ENCODE measurements at regions not wholly inside any gene's neighbourhood (a gene's known extent, or its start where the extent isn't known, plus 50 kb on each side); places are given as distances from the start of the nearest gene placed in this dataset.
A peak's percentile ranks its signal among the peaks of the same experiment; 100 is the strongest.
"Not testable (repeated sequence)": the region's sequence is repeated elsewhere in the genome, so short reads cannot be mapped to it uniquely, and the experiment has no call there.

DNA sequence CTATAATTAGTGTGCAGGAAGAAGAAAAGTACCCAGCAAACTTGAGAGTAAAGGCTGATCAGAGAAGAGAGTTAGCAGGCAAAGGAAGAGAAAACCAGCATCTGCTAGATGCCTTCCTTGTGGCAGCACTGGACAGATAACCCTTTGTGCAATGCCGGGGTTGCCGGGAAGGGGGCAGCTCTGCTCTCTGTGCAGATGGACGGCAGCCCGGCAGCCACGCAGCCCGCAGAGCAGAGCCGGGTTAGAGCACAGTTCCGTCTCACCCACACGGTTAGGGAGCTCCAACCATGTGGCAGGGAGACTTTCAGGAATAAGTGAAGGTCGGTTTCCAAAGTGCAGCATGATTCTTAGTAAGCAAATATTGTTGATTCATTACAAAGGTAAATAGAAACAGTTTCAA is 80.0 kb upstream of the RPS6KA2 start:
- peaks cover 3% of the 10 kb centered on the region for H3K27me3 Mint-ChIP-seq (ENCODE audit: low read depth)
- H3K4me1 Mint-ChIP-seq (ENCODE audit: low read depth) = peaks cover 7% of the 10 kb centered on the region
- no peaks in the 10 kb centered on the region for H3K36me3 Mint-ChIP-seq (ENCODE audit: low read depth)
- CTCF ChIA-PET = no interaction called here
- no peak overlapping the region for H3K4me3 Mint-ChIP-seq
- H3K27ac Mint-ChIP-seq = no peak overlapping the region
- H3K9me3 Mint-ChIP-seq = peaks cover 8% of the 10 kb centered on the region
- peak; percentile 59 for DNase-seq
- intact Hi-C loops (cut with micrococcal nuclease) = no loop called here

DNA sequence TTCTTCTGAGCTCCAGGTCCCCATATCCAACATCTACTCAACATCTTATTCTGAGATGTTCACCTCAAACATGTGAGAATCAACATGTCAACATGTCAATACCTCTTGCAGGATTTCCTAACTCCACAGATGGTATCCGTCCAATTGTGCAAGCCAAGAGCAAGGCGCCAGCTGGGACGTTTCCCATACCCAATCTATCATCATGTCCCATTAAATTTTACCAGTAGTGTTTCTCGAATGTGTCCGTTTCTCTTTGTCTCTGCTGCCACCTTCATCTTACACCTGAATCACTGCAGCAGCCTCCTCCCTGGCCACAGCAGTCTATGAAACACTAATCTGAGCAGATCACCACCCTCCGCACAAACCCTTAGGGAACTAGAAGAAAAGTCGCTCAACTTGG is 78.0 kb upstream of the RPS6KA2 start:
- no peak for DNase-seq
- Mint-ChIP-seq H3K4me1 (ENCODE audit: low read depth) (peaks cover 7% of the 10 kb centered on the region), H3K27ac (no peak overlapping the region), H3K36me3 (ENCODE audit: low read depth) (no peaks in the 10 kb centered on the region), H3K4me3 (no peak overlapping the region), H3K9me3 (no peaks in the 10 kb centered on the region), H3K27me3 (ENCODE audit: low read depth) (peaks cover 3% of the 10 kb centered on the region)
- CTCF ChIA-PET = no interaction called here
- intact Hi-C loops (cut with micrococcal nuclease) = no loop called here

DNA sequence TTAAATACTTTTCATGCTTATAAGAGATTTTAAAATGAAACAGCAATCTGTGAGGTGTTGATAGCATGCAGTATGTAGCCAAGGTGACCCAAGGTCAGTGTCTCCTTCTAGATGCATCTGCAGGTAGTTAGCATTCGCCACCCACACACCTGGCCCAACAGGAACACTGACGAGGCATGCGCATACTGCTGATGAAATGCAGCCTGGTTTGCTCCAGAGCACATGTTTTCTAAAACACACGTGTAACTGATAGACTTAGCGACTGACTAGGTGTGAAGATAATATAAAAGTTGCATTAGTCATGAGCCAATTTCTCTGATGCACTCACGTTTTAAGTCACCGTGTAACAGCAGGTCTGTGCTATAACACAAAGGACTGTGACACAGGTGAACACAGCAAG is 77.1 kb upstream of the RPS6KA2 start:
- H3K9me3 Mint-ChIP-seq = no peaks in the 10 kb centered on the region
- H3K27me3 Mint-ChIP-seq (ENCODE audit: low read depth) = peaks cover 3% of the 10 kb centered on the region
- no peak overlapping the region for H3K4me3 Mint-ChIP-seq
- intact Hi-C loops (cut with micrococcal nuclease) = no loop called here
- H3K4me1 Mint-ChIP-seq (ENCODE audit: low read depth) = peaks cover 7% of the 10 kb centered on the region
- no peak for DNase-seq
- H3K36me3 Mint-ChIP-seq (ENCODE audit: low read depth) = no peaks in the 10 kb centered on the region
- CTCF ChIA-PET = no interaction called here
- H3K27ac Mint-ChIP-seq = no peak overlapping the region

DNA sequence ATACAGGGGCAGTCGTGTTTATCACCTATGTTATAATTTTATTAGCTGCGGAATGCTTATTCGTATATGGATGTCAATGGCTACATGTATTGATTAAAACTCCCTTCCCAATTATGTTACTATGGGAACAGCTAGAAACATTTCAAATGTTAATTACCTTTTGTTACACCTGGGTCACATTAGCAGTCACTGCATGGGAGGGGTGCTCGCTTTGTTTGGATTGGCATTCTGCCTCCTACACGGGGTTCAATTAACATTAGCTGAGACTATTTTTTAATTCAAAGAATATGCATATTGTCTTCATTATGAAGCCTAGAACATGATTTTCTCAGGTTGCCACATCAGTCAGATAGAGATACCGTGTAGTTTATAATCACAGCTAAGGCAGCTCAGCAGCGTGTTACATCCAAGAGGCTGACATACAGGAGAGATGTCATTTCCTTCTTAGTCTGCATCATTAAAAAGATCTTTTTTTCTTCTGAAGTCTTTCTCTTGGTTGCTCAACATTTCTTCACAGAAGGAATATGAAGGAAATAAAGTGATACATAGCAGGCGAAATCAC is 76.2 kb upstream of the RPS6KA2 start:
- intact Hi-C loops (cut with micrococcal nuclease) = no loop called here
- H3K9me3 Mint-ChIP-seq = no peaks in the 10 kb centered on the region
- DNase-seq = no peak
- no peaks in the 10 kb centered on the region for H3K36me3 Mint-ChIP-seq (ENCODE audit: low read depth)
- H3K4me3 Mint-ChIP-seq = no peak overlapping the region
- peaks cover 3% of the 10 kb centered on the region for H3K27me3 Mint-ChIP-seq (ENCODE audit: low read depth)
- CTCF ChIA-PET = no interaction called here
- peaks cover 7% of the 10 kb centered on the region for H3K4me1 Mint-ChIP-seq (ENCODE audit: low read depth)
- no peak overlapping the region for H3K27ac Mint-ChIP-seq

DNA sequence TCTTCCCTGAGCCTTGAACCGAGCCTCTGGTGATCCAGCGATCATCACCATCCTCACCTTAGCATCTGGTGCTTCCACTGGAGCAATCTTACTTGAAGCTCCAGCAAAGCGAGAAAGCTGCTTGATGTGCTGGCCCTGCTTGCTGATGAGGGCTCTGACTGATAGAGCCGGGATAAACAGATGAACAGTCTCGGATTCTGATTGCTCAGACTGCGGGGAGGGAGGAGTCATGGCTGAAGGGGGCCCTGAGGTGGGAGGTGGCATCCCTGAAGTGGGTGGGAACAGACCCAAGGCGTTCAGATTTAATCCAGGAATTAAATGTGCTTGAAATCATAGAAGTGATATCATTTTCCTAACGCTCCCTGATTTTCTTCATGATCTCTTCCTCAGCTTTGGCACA is 74.4 kb upstream of the RPS6KA2 start:
- H3K4me3 Mint-ChIP-seq; H3K4me1 Mint-ChIP-seq (ENCODE audit: low read depth); H3K9me3 Mint-ChIP-seq; H3K36me3 Mint-ChIP-seq (ENCODE audit: low read depth); CTCF ChIA-PET; H3K27me3 Mint-ChIP-seq (ENCODE audit: low read depth); H3K27ac Mint-ChIP-seq; intact Hi-C loops (cut with micrococcal nuclease); DNase-seq: not testable (repeated sequence)

DNA sequence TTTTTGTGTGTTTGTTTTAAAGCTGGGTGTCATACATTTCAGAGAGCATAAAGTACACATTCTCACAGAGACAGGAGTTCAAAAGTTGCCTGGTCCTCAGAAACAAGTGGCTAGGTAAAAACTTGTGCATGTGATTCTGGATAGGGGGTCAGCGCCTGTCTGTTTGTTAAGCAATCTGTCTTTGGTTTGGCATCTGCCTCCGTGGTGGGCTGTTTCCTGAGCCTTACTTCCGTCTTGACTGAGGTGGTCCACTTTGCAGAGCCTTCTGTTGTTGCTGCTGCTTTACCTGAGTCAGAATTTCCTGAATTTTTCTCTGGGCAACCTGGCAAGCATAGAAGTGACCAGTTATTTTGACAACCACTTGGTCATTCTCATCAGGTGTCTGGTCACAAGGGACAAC is 73.8 kb upstream of the RPS6KA2 start:
- H3K4me1 Mint-ChIP-seq (ENCODE audit: low read depth); DNase-seq; CTCF ChIA-PET; H3K4me3 Mint-ChIP-seq; H3K9me3 Mint-ChIP-seq; H3K27ac Mint-ChIP-seq; H3K36me3 Mint-ChIP-seq (ENCODE audit: low read depth); H3K27me3 Mint-ChIP-seq (ENCODE audit: low read depth); intact Hi-C loops (cut with micrococcal nuclease): not testable (repeated sequence)

DNA sequence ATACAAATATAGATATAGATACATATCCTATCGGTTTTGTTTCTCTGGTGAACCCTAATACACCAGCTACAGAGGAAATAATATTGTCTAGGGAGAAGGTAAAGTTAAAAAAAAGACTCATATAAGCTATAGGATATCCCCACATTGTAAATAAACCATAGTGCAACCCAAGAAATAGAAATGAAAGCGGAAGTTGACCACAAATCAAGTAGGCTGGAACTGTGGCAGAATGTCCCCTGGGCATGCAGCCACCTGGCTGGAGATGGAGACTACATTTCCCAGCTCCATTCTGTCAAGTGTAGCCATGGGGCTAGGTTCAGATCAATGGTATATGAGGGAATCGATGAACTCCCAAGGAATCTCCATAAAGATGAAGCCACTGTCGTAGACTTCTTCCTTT is 70.1 kb upstream of the RPS6KA2 start:
- DNase-seq = no peak
- Mint-ChIP-seq H3K9me3 (no peaks in the 10 kb centered on the region), H3K27me3 (ENCODE audit: low read depth) (no peaks in the 10 kb centered on the region), H3K4me3 (no peak overlapping the region), H3K36me3 (ENCODE audit: low read depth) (no peaks in the 10 kb centered on the region), H3K27ac (no peak overlapping the region), H3K4me1 (ENCODE audit: low read depth) (no peaks in the 10 kb centered on the region)
- intact Hi-C loops (cut with micrococcal nuclease) = no loop called here
- CTCF ChIA-PET = no interaction called here

DNA sequence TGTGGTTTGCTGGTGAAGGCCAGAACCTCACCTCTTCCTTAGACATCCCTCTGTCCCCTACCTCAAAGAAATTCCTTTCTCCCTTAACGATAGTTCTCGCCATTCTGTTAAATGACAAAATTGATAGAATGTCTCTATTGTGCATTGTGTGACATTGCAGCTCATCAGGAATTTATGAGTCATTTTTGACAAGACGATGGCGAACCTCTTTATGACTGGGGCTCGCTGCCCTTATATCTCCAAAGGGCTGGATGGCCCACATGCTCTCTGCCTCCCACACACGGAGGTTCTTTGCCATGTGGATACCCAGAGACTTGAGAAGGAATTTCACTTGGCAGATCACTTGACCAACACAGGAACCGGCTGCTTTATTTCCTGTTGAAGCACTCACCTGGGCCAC is 66.8 kb upstream of the RPS6KA2 start:
- Mint-ChIP-seq H3K27me3 (ENCODE audit: low read depth) (no peaks in the 10 kb centered on the region), H3K9me3 (no peaks in the 10 kb centered on the region), H3K36me3 (ENCODE audit: low read depth) (no peaks in the 10 kb centered on the region), H3K27ac (no peak overlapping the region), H3K4me3 (no peak overlapping the region), H3K4me1 (ENCODE audit: low read depth) (no peaks in the 10 kb centered on the region)
- CTCF ChIA-PET = no interaction called here
- no peak for DNase-seq
- intact Hi-C loops (cut with micrococcal nuclease) = no loop called here

DNA sequence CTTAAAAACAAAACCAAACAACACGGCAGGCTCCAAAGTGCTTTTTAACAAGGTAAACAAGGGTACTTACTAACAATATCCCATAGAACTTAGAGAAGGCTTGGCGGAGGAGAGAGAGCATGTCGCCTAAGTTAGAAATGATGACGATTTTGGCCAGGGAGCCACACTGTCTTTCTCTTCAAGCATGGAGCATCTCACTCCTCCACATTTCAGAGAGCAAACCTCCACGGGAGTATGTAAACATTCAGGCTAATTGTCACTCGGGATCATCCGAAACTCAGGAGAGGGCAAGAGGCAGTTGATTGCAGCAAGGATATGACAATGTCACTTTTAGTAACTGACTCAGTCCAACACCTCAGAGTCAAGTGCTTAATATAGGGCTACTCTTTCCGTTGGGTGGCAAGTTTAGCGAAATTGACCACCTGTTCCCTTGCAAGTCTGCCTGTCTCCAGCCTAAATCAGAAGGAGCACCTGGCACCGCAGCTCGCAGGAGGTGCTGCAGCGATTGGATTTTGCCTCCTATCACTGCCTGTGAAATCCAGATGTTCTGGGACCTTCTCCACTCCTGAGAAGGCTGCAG is 65.8 kb upstream of the RPS6KA2 start:
- H3K4me1 Mint-ChIP-seq (ENCODE audit: low read depth) = no peaks in the 10 kb centered on the region
- no peak for DNase-seq
- no peak overlapping the region for H3K4me3 Mint-ChIP-seq
- no peaks in the 10 kb centered on the region for H3K9me3 Mint-ChIP-seq
- intact Hi-C loops (cut with micrococcal nuclease) = no loop called here
- no peaks in the 10 kb centered on the region for H3K27me3 Mint-ChIP-seq (ENCODE audit: low read depth)
- CTCF ChIA-PET = no interaction called here
- H3K36me3 Mint-ChIP-seq (ENCODE audit: low read depth) = no peaks in the 10 kb centered on the region
- no peak overlapping the region for H3K27ac Mint-ChIP-seq

DNA sequence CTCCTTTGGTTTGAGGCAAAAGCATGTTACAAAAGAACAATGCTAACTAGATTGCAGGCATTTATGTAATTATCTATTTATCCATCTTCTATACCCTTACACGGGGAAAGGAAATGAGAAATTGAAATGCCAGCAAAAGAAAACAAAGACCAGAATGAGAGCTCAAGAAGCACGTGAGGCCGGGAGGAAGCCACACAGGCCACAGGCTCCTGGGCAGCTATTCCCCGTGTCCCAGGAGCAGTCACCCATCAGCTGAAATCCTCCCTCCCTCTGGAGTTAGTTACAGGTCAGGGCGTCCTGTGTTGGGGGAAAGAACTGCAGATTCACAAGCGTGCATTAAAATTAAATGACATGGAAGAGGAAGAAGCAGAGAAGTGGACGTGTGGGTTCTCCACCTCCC is 64.7 kb upstream of the RPS6KA2 start:
- Mint-ChIP-seq H3K36me3 (ENCODE audit: low read depth) (no peaks in the 10 kb centered on the region), H3K27ac (no peak overlapping the region), H3K4me1 (ENCODE audit: low read depth) (no peaks in the 10 kb centered on the region), H3K4me3 (no peak overlapping the region), H3K9me3 (no peaks in the 10 kb centered on the region), H3K27me3 (ENCODE audit: low read depth) (no peaks in the 10 kb centered on the region)
- intact Hi-C loops (cut with micrococcal nuclease) = no loop called here
- CTCF ChIA-PET = interaction anchor here (0.6 kb wide), 1 partner anchor 24 kb away, joined by 3 read pairs; no protein-coding TSS in a partner anchor
- DNase-seq = no peak

DNA sequence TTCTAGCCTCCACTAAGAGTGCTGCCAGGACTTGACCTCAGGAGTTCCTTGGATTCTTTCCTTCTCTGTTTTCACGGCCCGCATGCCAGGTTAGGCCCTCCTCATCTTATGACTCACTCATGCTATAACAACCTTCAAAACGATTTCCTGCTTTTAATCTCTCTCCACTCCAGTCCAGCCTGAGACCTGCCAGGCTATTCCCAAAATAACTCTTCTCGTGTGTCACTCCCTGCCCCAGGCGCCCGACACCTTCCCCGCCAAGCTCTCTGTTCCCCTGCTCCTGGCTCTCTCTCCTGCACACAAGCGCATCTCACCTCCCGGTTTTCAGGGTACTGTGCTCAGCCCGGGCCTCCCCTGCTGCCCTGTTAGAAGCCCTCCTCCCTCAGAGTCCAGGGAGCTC is 64.1 kb upstream of the RPS6KA2 start:
- intact Hi-C loops (cut with micrococcal nuclease) = no loop called here
- Mint-ChIP-seq H3K27me3 (ENCODE audit: low read depth) (no peaks in the 10 kb centered on the region), H3K27ac (no peak overlapping the region), H3K9me3 (no peaks in the 10 kb centered on the region), H3K4me3 (no peak overlapping the region), H3K4me1 (ENCODE audit: low read depth) (no peaks in the 10 kb centered on the region), H3K36me3 (ENCODE audit: low read depth) (no peaks in the 10 kb centered on the region)
- CTCF ChIA-PET = no interaction called here
- DNase-seq = no peak

DNA sequence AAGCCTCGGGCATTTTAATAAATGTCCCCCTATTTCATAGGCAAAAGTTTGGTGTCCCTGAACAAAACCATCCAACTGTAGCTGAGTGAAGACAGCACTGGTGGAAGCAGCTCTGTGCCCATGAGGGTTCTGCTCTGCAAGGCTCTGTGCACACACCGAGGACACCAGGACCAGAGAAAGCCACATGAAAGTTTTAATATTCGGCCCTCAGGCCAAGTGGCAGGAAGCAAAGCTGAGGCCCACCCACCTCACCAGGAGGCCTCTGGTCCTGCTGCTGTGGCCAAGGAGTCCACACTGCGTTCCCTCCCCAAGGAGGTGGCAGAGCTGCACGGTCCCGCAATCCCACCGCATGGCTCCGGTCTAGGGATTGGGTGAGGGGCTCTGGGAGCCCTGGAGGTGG is 62.6 kb upstream of the RPS6KA2 start:
- no peaks in the 10 kb centered on the region for H3K27me3 Mint-ChIP-seq (ENCODE audit: low read depth)
- no peak overlapping the region for H3K27ac Mint-ChIP-seq
- no peaks in the 10 kb centered on the region for H3K9me3 Mint-ChIP-seq
- no peak for DNase-seq
- no peaks in the 10 kb centered on the region for H3K36me3 Mint-ChIP-seq (ENCODE audit: low read depth)
- CTCF ChIA-PET = no interaction called here
- H3K4me3 Mint-ChIP-seq = no peak overlapping the region
- no peaks in the 10 kb centered on the region for H3K4me1 Mint-ChIP-seq (ENCODE audit: low read depth)
- intact Hi-C loops (cut with micrococcal nuclease) = no loop called here

DNA sequence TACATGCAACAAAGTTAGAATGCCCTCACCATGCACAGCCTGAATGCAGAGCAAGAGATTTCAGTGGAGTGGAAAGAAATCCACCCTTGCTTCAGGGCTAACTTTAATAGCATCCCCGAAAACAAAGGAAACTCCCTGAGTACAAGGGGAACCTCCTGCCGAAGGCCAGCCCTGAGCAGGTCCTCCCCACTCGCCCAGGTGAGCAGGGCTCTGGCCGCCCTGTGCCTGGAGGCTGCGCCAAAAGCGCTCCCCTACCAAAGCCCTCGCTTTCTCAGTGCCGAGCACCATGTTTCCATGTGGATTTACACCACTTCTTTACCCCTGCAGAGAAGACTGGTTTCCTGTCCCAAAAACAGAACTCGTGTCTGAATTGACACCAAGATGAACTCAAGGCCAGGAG is 61.9 kb upstream of the RPS6KA2 start:
- H3K4me3 Mint-ChIP-seq = no peak overlapping the region
- no peak overlapping the region for H3K27ac Mint-ChIP-seq
- intact Hi-C loops (cut with micrococcal nuclease) = no loop called here
- no peaks in the 10 kb centered on the region for H3K4me1 Mint-ChIP-seq (ENCODE audit: low read depth)
- H3K27me3 Mint-ChIP-seq (ENCODE audit: low read depth) = no peaks in the 10 kb centered on the region
- H3K36me3 Mint-ChIP-seq (ENCODE audit: low read depth) = no peaks in the 10 kb centered on the region
- H3K9me3 Mint-ChIP-seq = no peaks in the 10 kb centered on the region
- DNase-seq = no peak
- CTCF ChIA-PET = no interaction called here

DNA sequence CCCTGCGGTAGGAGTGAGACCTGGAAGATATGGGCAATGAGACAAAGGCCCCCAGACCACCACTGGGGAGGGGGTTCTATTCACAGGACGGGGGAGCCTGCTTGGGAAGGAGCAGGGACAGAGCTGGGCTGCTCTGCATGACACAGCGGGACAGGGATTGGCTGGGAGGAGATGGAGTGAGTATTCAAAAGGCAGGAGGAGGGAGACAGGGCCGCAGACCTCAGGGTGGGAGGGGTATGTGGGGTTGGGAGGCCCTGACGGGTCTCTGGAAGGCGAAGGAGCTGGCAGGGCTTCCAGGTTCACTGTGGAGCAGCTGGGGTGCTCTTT is 60.8 kb upstream of the RPS6KA2 start:
- intact Hi-C loops (cut with micrococcal nuclease) = no loop called here
- CTCF ChIA-PET = no interaction called here
- Mint-ChIP-seq H3K27me3 (ENCODE audit: low read depth) (no peaks in the 10 kb centered on the region), H3K27ac (no peak overlapping the region), H3K9me3 (no peaks in the 10 kb centered on the region), H3K4me1 (ENCODE audit: low read depth) (no peaks in the 10 kb centered on the region), H3K36me3 (ENCODE audit: low read depth) (no peaks in the 10 kb centered on the region), H3K4me3 (no peak overlapping the region)
- DNase-seq = no peak

Data from activated naive CD4-positive, alpha-beta T cell treated with anti-CD3 and anti-CD28 coated beads for 36 hours (primary cell).